K562 (cell line): ENCODE measurements at regions not wholly inside any gene's neighbourhood (a gene's known extent, or its start where the extent isn't known, plus 50 kb on each side); places are given as distances from the start of the nearest gene placed in this dataset.
A peak's percentile ranks its signal among the peaks of the same experiment; 100 is the strongest.

Experiments
- CCNT2 ChIP-seq: IDR thresholded peaks from 2 replicates; pipeline ENCODE4 v1.6.1; 2011; ENCODE audit warnings: borderline replicate concordance, low read depth, mild to moderate bottlenecking, moderate library complexity, mixed read lengths, low read length; ENCODE audit not compliant: insufficient read length; ENCODE audit errors: extremely low read depth
- FOXA1 ChIP-seq: fragments of 450-650 bp; IDR thresholded peaks from 2 replicates; pipeline ENCODE4 v1.6.1; 2016; ENCODE audit warnings: mild to moderate bottlenecking, borderline replicate concordance
- KDM1A ChIP-seq, 2 experiments: fragments of 450-650 bp; IDR thresholded peaks; 2 replicates each; pipeline ENCODE4 v1.6.1; 2016; ENCODE audit warnings: mild to moderate bottlenecking in 2 of 2
- KLF13 ChIP-seq: fragments of 450-650 bp; IDR thresholded peaks from 2 replicates; pipeline ENCODE4 v1.6.1; 2016; ENCODE audit warnings: missing genetic modification characterization, low read depth, mild to moderate bottlenecking, missing compliant biosample characterization, moderate library complexity, borderline replicate concordance
- RFX5 ChIP-seq: IDR thresholded peaks from 2 replicates; pipeline ENCODE4 v1.6.1; 2011; ENCODE audit warnings: low read depth, mild to moderate bottlenecking, improper control_type of control experiment, low read length
- RREB1 ChIP-seq: fragments of 250-450 bp; sonication (Bioruptor Pico); IDR thresholded peaks from 2 replicates; pipeline ENCODE4 v1.4.0; 2020
- SETDB1 ChIP-seq: IDR thresholded peaks from one replicate; pipeline ENCODE4 v1.6.1; 2012; ENCODE audit warnings: low read length, control low read depth, inconsistent platforms
- TCF7L2 ChIP-seq: fragments of 150-350 bp; IDR thresholded peaks from 2 replicates; pipeline ENCODE4 v1.6.1; 2016; ENCODE audit warnings: low read depth, mild to moderate bottlenecking, low read length, moderate library complexity
- UBTF ChIP-seq, 2 experiments: IDR thresholded peaks; 2 replicates each; pipeline ENCODE4 v1.6.1; 2012; ENCODE audit warnings: improper control_type of control experiment in 2 of 2, low read depth in 2 of 2, low read length in 2 of 2, borderline replicate concordance in 1 of 2
- ZFP36 ChIP-seq: fragments of 150-350 bp; IDR thresholded peaks from 2 replicates; pipeline ENCODE4 v1.6.1; 2018; ENCODE audit warnings: low read length, low read depth; ENCODE audit not compliant: partially characterized antibody
- ZFPM2 ChIP-seq: fragments of 250-450 bp; sonication (Bioruptor Pico); IDR thresholded peaks from 2 replicates; pipeline ENCODE4 v1.5.1; 2022; ENCODE audit warnings: mild to moderate bottlenecking
- ZNF224 ChIP-seq: sonication (generic); formaldehyde crosslinking; IDR thresholded peaks from 2 replicates; pipeline ENCODE4 v1.8.0; 2022; ENCODE audit warnings: mild to moderate bottlenecking, missing genetic modification reagents
- ZNF57 ChIP-seq: fragments of 450-650 bp; formaldehyde crosslinking; IDR thresholded peaks from 2 replicates; pipeline ENCODE4 v1.4.0; 2020; ENCODE audit warnings: mild to moderate bottlenecking, moderate library complexity
- TF ChIP-seq, protein P1 (sequence below): sonication (generic); formaldehyde crosslinking; IDR thresholded peaks from 2 replicates; pipeline ENCODE4 v1.8.1; 2023; ENCODE audit warnings: missing genetic modification reagents, mild to moderate bottlenecking, borderline replicate concordance

DNA sequence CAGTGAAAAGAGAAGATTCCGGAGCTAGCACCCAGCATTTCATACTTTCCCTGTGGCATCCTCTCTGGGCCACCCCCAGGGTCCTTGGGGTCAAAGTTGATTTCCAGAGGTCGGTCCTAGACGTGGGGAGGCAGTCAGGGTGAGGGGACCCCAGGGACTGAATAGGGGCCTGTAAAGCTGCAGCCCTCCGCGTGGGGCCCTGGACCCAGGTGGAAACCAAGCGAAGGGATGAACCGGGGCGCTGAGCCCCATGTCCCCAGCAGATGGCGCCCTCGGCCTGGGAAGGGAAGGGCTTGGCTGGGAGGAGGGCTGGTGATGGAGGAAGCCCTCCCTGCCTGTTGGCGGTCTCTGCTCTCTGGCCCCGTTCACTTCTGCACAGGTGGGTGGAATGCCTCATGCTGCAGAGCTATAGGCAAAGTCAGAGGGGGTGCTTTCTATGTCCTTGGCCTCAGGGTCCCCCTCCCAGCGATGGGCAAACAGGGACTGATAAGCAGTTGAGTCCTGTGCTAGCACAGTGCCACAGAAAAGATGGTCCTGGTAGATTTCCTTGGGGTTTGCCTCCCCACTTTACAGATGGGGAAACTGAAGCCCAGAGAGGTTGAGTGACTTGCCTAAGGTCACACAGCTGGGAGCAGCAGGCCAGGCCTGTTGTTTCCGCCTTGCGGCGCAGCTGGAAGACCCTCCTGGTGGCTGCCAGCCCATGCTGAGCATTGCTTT lies 163.4 kb upstream of the CIBAR2 start (continued):
- TF ChIP-seq, protein P1, sequence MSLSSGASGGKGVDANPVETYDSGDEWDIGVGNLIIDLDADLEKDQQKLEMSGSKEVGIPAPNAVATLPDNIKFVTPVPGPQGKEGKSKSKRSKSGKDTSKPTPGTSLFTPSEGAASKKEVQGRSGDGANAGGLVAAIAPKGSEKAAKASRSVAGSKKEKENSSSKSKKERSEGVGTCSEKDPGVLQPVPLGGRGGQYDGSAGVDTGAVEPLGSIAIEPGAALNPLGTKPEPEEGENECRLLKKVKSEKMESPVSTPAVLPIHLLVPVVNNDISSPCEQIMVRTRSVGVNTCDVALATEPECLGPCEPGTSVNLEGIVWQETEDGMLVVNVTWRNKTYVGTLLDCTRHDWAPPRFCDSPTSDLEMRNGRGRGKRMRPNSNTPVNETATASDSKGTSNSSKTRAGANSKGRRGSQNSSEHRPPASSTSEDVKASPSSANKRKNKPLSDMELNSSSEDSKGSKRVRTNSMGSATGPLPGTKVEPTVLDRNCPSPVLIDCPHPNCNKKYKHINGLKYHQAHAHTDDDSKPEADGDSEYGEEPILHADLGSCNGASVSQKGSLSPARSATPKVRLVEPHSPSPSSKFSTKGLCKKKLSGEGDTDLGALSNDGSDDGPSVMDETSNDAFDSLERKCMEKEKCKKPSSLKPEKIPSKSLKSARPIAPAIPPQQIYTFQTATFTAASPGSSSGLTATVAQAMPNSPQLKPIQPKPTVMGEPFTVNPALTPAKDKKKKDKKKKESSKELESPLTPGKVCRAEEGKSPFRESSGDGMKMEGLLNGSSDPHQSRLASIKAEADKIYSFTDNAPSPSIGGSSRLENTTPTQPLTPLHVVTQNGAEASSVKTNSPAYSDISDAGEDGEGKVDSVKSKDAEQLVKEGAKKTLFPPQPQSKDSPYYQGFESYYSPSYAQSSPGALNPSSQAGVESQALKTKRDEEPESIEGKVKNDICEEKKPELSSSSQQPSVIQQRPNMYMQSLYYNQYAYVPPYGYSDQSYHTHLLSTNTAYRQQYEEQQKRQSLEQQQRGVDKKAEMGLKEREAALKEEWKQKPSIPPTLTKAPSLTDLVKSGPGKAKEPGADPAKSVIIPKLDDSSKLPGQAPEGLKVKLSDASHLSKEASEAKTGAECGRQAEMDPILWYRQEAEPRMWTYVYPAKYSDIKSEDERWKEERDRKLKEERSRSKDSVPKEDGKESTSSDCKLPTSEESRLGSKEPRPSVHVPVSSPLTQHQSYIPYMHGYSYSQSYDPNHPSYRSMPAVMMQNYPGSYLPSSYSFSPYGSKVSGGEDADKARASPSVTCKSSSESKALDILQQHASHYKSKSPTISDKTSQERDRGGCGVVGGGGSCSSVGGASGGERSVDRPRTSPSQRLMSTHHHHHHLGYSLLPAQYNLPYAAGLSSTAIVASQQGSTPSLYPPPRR (CRISPR knock-in tag) = 0 out of 2 replicates have a peak, but pooled peaks have one; percentile 43
- TF ChIP-seq FOXA1 (no peak), TCF7L2 (no peak), ZNF224 (CRISPR knock-in tag) (no peak), ZFPM2 (CRISPR knock-in tag) (no peak), ZFP36 (peak; percentile 68), KDM1A (IDR thresholded peaks at IDR 0.05) (peak; percentile 57 to 61; a peak in 2 of 4 replicates), RFX5 (no peak), KLF13 (tag) (peak; percentile 35; the same call in 1 of the 2 replicates), ZNF57 (no peak), UBTF (IDR thresholded peaks at IDR 0.05; ENCODE audit: borderline replicate concordance in 1 of 2, low read depth in 2 of 2, low read length in 2 of 2) (0 out of 4 replicates have a peak, but pooled peaks of 1 of the 2 experiments have one; percentile 43), CCNT2 (no peak), SETDB1 (no peak), RREB1 (peak; percentile 66; the same call in 1 of the 2 replicates)
